ENCODE measurements at regions not wholly inside any gene's neighbourhood (a gene's known extent, or its start where the extent isn't known, plus 50 kb on each side); places are given as distances from the start of the nearest gene placed in this dataset.
"Not testable (repeated sequence)": the region's sequence is repeated elsewhere in the genome, so short reads cannot be mapped to it uniquely, and the experiment has no call there.

DNA sequence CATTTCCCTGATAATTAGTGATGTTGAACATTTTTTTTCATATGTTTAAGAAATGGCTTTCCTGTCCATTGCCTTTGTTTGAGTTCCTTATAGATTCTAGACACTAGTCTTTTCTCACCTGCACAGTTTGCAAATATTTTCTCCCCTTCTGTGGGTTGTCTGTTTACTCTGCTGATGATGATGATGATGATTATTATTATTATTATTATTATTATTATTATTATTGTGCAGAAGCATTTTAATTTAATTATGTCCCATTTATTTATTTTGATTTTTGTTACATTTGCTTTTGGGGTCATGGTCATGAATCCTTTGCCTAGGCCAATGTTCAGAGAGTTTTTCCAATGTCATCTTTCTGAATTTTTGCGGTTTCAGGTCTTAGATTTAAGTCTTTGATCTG is 492.5 kb upstream of the TSHZ3 start:
- DNase-seq (ENCODE audit: low read depth in 2 of 2, low spot score in 1 of 2), result no peak

GRCh38 chr19:31863122-31863521 is 482.3 kb upstream of the ZNF507 start:
- no peak for DNase-seq (ENCODE audit: low read depth in 2 of 2, low spot score in 1 of 2)

GRCh38 chr19:31874313-31874712 is 471.1 kb upstream of the ZNF507 start:
- no peak for DNase-seq (ENCODE audit: low read depth in 2 of 2, low spot score in 1 of 2)

DNA sequence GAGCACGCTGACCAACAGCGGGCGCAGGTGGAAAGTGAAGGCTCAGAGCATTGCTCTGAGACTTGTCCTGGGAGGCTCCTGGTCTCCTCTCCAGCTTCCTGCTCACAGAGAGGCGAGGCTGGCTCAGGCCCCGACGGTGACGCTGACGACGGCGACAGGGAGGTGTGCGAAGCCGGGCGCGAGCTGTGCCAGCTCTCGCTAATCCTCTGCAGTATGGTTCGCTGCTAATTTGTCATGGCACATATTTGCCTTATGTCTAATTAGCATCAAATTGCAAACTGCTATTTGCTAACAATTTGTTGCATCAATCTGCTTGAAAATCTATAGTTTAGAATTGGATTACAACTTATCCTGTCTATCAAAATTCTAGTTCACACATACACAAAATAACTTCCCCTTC is 469.8 kb upstream of the ZNF507 start:
- DNase-seq (ENCODE audit: low read depth in 2 of 2, low spot score in 1 of 2), result no peak

GRCh38 chr19:31880283-31880682 is 465.1 kb upstream of the ZNF507 start:
- no peak for DNase-seq (ENCODE audit: low read depth in 2 of 2, low spot score in 1 of 2)

- DNase-seq (ENCODE audit: low read depth in 2 of 2, low spot score in 1 of 2), result no peak
These were observed 463.4 kb upstream of the ZNF507 start for GRCh38 chr19:31881988-31882387.

GRCh38 chr19:31882709-31883108 is 462.7 kb upstream of the ZNF507 start:
- DNase-seq (ENCODE audit: low read depth in 2 of 2, low spot score in 1 of 2), result no peak

- DNase-seq (ENCODE audit: low read depth in 2 of 2, low spot score in 1 of 2), result no peak
These were observed 462.0 kb upstream of the ZNF507 start for GRCh38 chr19:31883296-31883990.

- DNase-seq (ENCODE audit: low read depth in 2 of 2, low spot score in 1 of 2), result no peak
These were observed 460.0 kb upstream of the ZNF507 start for GRCh38 chr19:31885280-31885853.

DNA sequence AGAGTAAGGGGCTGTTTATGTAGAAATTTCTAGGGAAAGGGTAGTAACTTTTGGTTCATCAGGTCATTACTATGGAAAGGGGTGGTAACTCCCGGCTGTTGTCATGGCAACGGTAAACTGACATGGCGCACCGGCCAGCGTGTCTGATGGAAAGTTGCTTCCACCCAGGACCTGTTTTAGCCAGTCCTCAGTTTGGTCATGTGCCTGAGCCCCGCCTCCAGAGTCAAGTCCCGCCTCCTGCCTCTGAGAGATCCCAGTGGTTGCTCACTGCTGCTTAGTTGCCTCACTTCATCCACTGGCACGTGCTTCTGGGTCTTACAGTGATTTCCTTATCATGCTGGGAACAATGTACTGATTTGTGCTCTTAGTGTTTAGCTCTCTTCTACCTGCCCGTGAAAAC is 455.2 kb upstream of the ZNF507 start:
- DNase-seq (ENCODE audit: low read depth in 2 of 2, low spot score in 1 of 2), result no peak

GRCh38 chr19:31892060-31892459 is 453.4 kb upstream of the ZNF507 start:
- DNase-seq (ENCODE audit: low read depth in 2 of 2, low spot score in 1 of 2), result no peak

DNA sequence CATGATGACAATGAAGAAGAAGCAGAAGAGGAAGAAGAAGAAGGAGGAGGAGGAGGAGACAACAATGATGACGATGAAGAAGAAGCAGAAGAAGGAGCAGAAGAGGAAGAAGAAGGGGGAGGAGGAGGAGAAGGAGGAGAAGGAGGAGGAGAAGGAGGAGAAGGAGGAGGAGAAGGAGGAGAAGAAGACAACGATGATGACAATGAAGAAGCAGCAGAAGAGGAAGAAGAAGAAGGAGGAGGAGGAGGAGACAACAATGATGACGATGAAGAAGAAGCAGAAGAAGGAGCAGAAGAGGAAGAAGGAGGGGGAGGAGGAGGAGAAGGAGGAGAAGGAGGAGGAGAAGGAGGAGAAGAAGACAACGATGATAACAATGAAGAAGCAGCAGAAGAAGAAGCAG is 451.9 kb upstream of the ZNF507 start:
- DNase-seq (ENCODE audit: low read depth in 2 of 2, low spot score in 1 of 2), result not testable (repeated sequence)

DNA sequence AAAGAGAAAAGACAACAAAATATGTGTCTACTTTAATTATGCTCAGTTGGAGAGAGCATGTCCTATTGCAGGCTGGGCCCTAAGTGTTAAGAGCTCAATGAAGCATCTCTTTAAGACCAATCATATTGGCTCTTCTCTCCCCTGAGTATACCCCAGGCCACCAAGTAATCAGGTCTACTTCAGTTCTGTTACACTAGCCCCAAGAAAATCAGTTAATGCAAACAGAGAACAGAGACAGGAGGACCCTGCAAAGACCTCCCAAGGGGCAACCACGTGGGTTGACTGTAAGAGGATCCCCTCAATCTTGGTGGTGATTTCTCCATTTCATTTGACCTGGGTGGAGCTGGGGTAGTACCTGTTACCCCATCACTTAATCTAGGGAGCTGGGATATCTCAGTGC is 451.0 kb upstream of the ZNF507 start:
- DNase-seq (ENCODE audit: low read depth in 2 of 2, low spot score in 1 of 2), result no peak

DNA sequence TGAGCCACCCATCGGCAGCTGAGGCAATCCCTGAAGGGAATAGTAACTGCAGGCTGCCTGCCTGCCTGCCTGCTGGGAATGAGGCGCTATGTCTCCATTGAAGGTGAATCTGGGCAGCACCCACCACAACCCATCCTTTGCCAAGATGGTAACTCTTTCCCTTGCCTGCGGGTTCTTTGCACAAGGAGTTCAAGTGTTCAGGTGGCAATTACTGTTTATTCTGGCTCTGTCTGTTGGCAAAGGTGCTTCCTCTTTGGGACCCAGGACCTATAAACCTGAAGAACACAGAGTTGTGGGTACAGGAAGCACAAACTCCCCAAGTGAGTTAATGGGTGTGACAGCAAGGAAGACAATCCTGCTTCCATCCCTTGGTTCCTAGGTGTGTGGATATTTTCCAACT is 448.1 kb upstream of the ZNF507 start:
- no peak for DNase-seq (ENCODE audit: low read depth in 2 of 2, low spot score in 1 of 2)

DNA sequence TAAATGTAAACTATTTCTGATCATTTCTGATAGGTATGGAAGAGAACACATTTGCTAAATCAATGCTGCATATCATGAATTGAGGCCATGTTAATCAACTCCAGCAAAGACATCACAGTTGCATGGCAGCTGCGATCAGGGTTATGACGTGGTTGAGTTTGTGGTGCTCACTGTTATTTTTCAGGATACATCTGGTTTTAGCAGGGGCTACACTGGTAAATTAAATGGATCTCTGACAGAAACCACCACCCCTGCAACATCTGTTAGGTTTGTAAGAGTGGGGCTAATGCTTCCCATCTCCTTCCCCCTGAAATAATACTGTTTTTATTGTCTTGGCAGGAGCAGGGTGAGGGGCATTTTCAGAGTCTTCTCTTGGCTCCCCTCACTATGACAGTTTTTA is 444.4 kb upstream of the ZNF507 start:
- no peak for DNase-seq (ENCODE audit: low read depth in 2 of 2, low spot score in 1 of 2)

DNA sequence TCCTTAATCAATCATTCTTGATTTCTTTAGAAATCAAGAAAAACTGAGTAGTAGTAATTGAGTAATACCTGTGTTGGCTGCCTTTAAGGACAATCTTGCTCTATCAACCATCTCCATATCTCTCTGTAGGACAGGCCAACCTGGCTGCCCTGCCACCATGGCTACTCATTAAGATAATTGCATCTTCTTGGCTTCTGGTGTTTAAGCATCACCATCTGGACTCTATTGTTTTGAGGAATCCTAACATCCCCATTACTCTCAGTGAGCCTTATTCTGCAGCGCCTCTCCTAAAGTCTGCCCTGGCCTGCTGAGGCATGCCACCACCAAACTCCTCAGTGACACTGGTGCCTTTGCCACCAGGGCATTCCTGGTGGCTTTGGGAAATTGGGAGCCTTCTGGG is 442.6 kb upstream of the ZNF507 start:
- no peak for DNase-seq (ENCODE audit: low read depth in 2 of 2, low spot score in 1 of 2)

GRCh38 chr19:31903979-31904378 is 441.4 kb upstream of the ZNF507 start:
- no peak for DNase-seq (ENCODE audit: low read depth in 2 of 2, low spot score in 1 of 2)

- DNase-seq (ENCODE audit: low read depth in 2 of 2, low spot score in 1 of 2), result no peak
These were observed 439.1 kb upstream of the ZNF507 start for GRCh38 chr19:31906111-31906871.

DNA sequence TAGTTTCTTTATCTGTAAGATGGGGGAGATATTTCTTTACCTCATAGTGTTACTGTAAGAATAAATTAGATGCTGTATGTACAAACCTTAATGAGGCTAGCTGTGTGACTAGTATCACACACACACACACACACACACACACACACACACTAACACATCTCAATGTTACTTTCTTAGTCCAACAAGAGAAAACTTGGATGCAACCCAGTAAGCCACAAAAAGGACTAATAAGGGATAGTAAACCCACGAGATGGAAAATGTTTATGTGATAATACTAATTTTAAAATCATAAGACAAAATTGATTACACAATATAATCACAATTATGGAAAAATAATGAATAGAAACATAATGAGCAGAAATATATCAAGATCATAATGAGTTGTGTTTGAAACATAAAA is 437.7 kb upstream of the ZNF507 start:
- no peak for DNase-seq (ENCODE audit: low read depth in 2 of 2, low spot score in 1 of 2)

DNA sequence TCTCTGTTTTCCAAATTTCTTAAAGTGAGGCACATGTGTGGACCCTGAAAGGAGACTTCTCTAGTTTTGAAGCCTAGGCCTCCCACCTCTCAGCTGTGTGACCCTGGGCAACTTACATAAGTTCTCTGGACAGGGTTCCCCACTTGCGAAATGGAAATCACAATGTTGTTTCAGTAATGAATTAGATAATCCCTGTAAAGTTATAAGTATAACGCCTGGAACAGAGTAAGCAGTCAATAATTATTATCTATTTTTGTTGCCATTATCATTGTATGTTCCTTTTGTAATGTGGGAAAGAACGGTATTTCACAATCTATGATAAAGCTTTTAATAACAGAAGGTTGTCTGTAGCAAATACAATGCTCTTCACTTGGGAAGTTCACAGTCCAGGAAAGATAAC is 437.3 kb upstream of the ZNF507 start:
- DNase-seq (ENCODE audit: low read depth in 2 of 2, low spot score in 1 of 2), result no peak

- no peak for DNase-seq (ENCODE audit: low read depth in 2 of 2, low spot score in 1 of 2)
These were observed 436.7 kb upstream of the ZNF507 start for GRCh38 chr19:31908496-31909225.

DNA sequence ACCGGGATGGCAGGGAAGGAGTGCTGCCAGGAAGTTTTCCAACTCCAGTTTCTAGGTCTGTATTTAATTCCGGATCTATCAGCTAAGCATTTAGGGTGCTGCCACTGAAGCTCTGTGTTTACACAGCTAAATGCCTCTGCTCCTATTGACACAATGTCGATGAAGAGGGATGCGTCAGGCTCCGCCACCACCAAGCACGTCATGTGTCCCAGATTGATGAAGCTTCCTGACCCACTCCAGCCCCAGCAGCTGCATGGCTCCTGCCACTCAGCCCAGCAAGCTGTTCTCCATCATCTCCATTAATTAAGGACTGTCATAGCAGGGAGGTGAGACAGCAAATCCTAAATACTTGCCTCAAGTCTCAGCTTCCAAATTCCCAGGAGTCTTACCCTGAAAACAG is 435.2 kb upstream of the ZNF507 start:
- no peak for DNase-seq (ENCODE audit: low read depth in 2 of 2, low spot score in 1 of 2)

All from stimulated activated CD8-positive, alpha-beta memory T cell treated with anti-CD3 and anti-CD28 coated beads, Interleukin-4, amount 100 ng/mL, for 1 hour (primary cell).